Suprapubic skin (tissue), 4 donors: ENCODE measurements at regions not wholly inside any gene's neighbourhood (a gene's known extent, or its start where the extent isn't known, plus 50 kb on each side); places are given as distances from the start of the nearest gene placed in this dataset.

Source experiments
- DNase-seq, 2 donors: peaks; one replicate each; pipeline ENCODE4 v3.0.0-alpha.2; 2019; ENCODE audit warnings: low spot score in 2 of 2
- H3K27ac ChIP-seq: fragments of 200-600 bp; sonication (generic); one replicate; pipeline ENCODE4 v1.5.1; 2019
- H3K27me3 ChIP-seq: fragments of 200-600 bp; sonication (generic); one replicate; pipeline ENCODE4 v1.5.1; 2019
- H3K36me3 ChIP-seq: fragments of 200-600 bp; sonication (generic); one replicate; pipeline ENCODE4 v1.5.1; 2019
- H3K4me1 ChIP-seq: fragments of 200-600 bp; sonication (generic); one replicate; pipeline ENCODE4 v1.5.1; 2019
- H3K4me3 ChIP-seq: fragments of 200-600 bp; sonication (generic); one replicate; pipeline ENCODE4 v1.5.1; 2019; ENCODE audit warnings: mild to moderate bottlenecking
- H3K9me3 ChIP-seq: fragments of 200-600 bp; sonication (generic); one replicate; pipeline ENCODE4 v1.5.1; 2019
- CTCF ChIP-seq, 2 donors: fragments of 200-600 bp in 1 of 2; fragments of 450-650 bp in 1 of 2; sonication (generic) in 1 of 2; IDR thresholded peaks; one replicate each; pipeline ENCODE4 v1.5.1; 2016 to 2019; ENCODE audit warnings: antibody characterized with exemption in 2 of 2, mild to moderate bottlenecking in 1 of 2, moderate library complexity in 1 of 2
- EP300 ChIP-seq: sonication (generic); formaldehyde crosslinking; IDR thresholded peaks from one replicate; pipeline ENCODE4 v1.6.1; 2017; ENCODE audit warnings: antibody characterized with exemption
- POLR2A ChIP-seq, 2 donors: fragments of 450-650 bp; IDR thresholded peaks; one replicate each; pipeline ENCODE4 v1.6.1; 2017; ENCODE audit warnings: antibody characterized with exemption in 2 of 2, mild to moderate bottlenecking in 2 of 2, moderate library complexity in 2 of 2
- POLR2AphosphoS5 ChIP-seq, 3 donors: sonication (generic); formaldehyde crosslinking; IDR thresholded peaks; one replicate each; pipeline ENCODE4 v1.6.1; 2017; ENCODE audit warnings: antibody characterized with exemption in 3 of 3
- WGBS: methylation state at CpG from one replicate; pipeline ENCODE4 v1.1.5; 2018; 5-methylcytosine and 5-hydroxymethylcytosine counted together

DNA sequence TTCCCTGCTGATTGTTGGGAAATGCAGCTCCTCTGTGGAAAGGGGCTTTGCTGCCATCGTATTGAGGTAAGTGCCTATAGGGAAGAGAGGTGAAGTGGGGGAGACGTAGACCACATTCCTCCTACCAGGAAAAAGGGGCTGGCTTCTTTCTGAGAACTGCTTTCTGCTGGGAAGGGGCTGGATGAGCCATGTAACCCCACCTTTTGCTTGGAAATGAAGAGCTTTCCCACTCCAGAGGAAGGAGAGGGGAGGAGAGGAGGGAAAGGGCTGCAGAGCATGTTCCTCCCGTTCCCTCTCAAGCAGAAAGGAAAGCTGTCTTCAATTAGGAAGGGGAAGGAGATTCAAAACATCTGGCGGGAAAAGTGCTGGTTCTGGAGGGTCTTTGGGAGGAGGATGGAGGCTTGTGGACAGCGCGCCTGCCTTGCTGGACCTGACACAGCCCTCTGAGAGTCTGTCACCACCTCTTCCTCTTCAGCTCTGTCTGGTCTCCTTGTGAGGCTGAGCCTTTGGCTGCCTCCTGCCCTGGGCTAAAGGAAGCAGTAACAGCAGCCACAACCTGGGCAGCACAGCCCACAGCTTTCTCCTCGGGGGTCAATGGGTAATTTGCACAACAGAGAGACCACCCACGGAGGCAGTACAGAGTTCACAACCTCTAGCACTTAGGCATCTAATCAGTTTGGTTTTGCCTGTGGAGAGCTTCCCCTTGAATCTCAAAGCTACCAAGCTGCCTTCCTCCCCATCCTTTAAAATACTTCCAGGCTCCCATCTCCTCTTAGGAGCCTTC is 410.0 kb upstream of the TNP1 start:
- H3K27ac ChIP-seq: no peak overlapping the region
- 65% methylated on average over 8 of the region's 8 CpGs for WGBS
- no peak for TF ChIP-seq CTCF (IDR thresholded peaks at IDR 0.05)
- no peak for TF ChIP-seq EP300
- TF ChIP-seq POLR2A (IDR thresholded peaks at IDR 0.05): no peak
- no peak for TF ChIP-seq POLR2AphosphoS5 (IDR thresholded peaks at IDR 0.05)
- H3K4me1 ChIP-seq: peaks cover 30% of the 10 kb centered on the region
- DNase-seq: no peak
- no peak overlapping the region for H3K4me3 ChIP-seq
- H3K36me3 ChIP-seq: no peaks in the 10 kb centered on the region
- no peaks in the 10 kb centered on the region for H3K9me3 ChIP-seq
- H3K27me3 ChIP-seq: no peaks in the 10 kb centered on the region

GRCh38 chr2:217268978-217269377 is 409.1 kb upstream of the TNP1 start:
- Histone ChIP-seq H3K4me1 (peaks cover 30% of the 10 kb centered on the region), H3K27me3 (no peaks in the 10 kb centered on the region), H3K4me3 (no peak overlapping the region), H3K27ac (no peak overlapping the region), H3K9me3 (no peaks in the 10 kb centered on the region), H3K36me3 (no peaks in the 10 kb centered on the region)
- TF ChIP-seq EP300 (no peak), CTCF (IDR thresholded peaks at IDR 0.05) (no peak), POLR2A (IDR thresholded peaks at IDR 0.05) (no peak), POLR2AphosphoS5 (IDR thresholded peaks at IDR 0.05) (no peak)
- DNase-seq: no peak
- 91% methylated on average over 7 of the region's 7 CpGs for WGBS

DNA sequence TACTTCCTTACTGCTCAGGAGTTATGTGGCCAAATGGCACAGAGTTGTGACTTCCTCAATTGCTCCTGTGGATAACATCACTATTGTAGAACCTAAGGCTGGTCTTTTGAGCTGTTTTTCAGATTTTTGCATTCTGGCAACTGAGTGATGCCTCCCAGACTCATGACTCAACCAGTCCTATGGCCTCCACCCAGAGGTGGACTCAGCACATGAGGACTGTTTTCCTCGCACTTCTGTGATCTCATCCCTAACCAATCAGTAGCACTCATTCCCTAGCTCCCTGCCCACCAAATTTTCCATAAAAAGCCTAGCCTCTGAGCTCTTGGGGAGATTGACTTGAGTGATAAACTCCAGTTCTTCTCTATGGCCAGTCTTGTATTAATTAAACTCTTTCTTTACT is 407.9 kb upstream of the TNP1 start:
- DNase-seq: no peak
- Histone ChIP-seq H3K4me1 (peaks cover 30% of the 10 kb centered on the region), H3K27ac (no peak overlapping the region), H3K36me3 (no peaks in the 10 kb centered on the region), H3K27me3 (no peaks in the 10 kb centered on the region), H3K4me3 (no peak overlapping the region), H3K9me3 (no peaks in the 10 kb centered on the region)
- WGBS: 82% methylated on average over 1 of the region's 1 CpG
- TF ChIP-seq CTCF (IDR thresholded peaks at IDR 0.05) (no peak), POLR2A (IDR thresholded peaks at IDR 0.05) (no peak), POLR2AphosphoS5 (IDR thresholded peaks at IDR 0.05) (no peak), EP300 (no peak)

GRCh38 chr2:217263756-217264155 is 403.9 kb upstream of the TNP1 start:
- no peak for DNase-seq
- 72% methylated on average over 3 of the region's 3 CpGs for WGBS
- TF ChIP-seq POLR2AphosphoS5 (IDR thresholded peaks at IDR 0.05) (no peak), CTCF (IDR thresholded peaks at IDR 0.05) (no peak), EP300 (no peak), POLR2A (IDR thresholded peaks at IDR 0.05) (no peak)
- Histone ChIP-seq H3K36me3 (no peaks in the 10 kb centered on the region), H3K4me1 (no peaks in the 10 kb centered on the region), H3K9me3 (no peaks in the 10 kb centered on the region), H3K4me3 (no peak overlapping the region), H3K27ac (no peak overlapping the region), H3K27me3 (peaks cover 3% of the 10 kb centered on the region)

GRCh38 chr2:217262911-217263310 is 403.0 kb upstream of the TNP1 start:
- Histone ChIP-seq H3K9me3 (no peaks in the 10 kb centered on the region), H3K27ac (no peak overlapping the region), H3K4me3 (no peak overlapping the region), H3K27me3 (peaks cover 3% of the 10 kb centered on the region), H3K4me1 (no peaks in the 10 kb centered on the region), H3K36me3 (no peaks in the 10 kb centered on the region)
- WGBS: 43% methylated on average over 2 of the region's 2 CpGs
- TF ChIP-seq POLR2AphosphoS5 (IDR thresholded peaks at IDR 0.05) (no peak), POLR2A (IDR thresholded peaks at IDR 0.05) (no peak), CTCF (IDR thresholded peaks at IDR 0.05) (no peak)
- DNase-seq: no peak
